Osteoblast (primary cell): ENCODE measurements at regions not wholly inside any gene's neighbourhood (a gene's known extent, or its start where the extent isn't known, plus 50 kb on each side); places are given as distances from the start of the nearest gene placed in this dataset.

Source experiments
- DNase-seq: peaks from one replicate; pipeline ENCODE4 v3.0.0; 2011; ENCODE audit warnings: low spot score, mixed read lengths; ENCODE audit not compliant: insufficient read length; ENCODE audit errors: missing footprints
- H2AFZ ChIP-seq: 2 replicates; pipeline ENCODE4 v1.6.0; 2011; ENCODE audit warnings: mild to moderate bottlenecking, low read length
- H3K27ac ChIP-seq: 2 replicates; pipeline ENCODE4 v1.5.1; 2011; ENCODE audit warnings: mild to moderate bottlenecking, low read depth, low read length, moderate library complexity
- H3K27me3 ChIP-seq: 2 replicates; pipeline ENCODE4 v1.6.0; 2012; ENCODE audit warnings: mild to moderate bottlenecking, control low read depth, inconsistent platforms, low read length, moderate library complexity; ENCODE audit not compliant: insufficient read depth
- H3K36me3 ChIP-seq: 2 replicates; pipeline ENCODE4 v1.5.1; 2011; ENCODE audit warnings: mild to moderate bottlenecking, low read length, control low read depth, moderate library complexity; ENCODE audit not compliant: insufficient read depth
- H3K4me1 ChIP-seq: 2 replicates; pipeline ENCODE4 v1.5.1; 2011; ENCODE audit warnings: mild to moderate bottlenecking, low read length, control low read depth, moderate library complexity; ENCODE audit not compliant: insufficient read depth
- H3K4me2 ChIP-seq: 2 replicates; pipeline ENCODE4 v1.6.0; 2011; ENCODE audit warnings: mild to moderate bottlenecking, low read length; ENCODE audit not compliant: insufficient read depth
- H3K4me3 ChIP-seq: fragments of 200-600 bp; sonication (generic); 3 replicates; pipeline ENCODE4 v1.5.1; 2012; ENCODE audit warnings: mild to moderate bottlenecking, low read length, inconsistent platforms; ENCODE audit not compliant: insufficient read depth
- H3K79me2 ChIP-seq: 2 replicates; pipeline ENCODE4 v1.6.0; 2012; ENCODE audit warnings: mild to moderate bottlenecking, low read length, control low read depth, inconsistent platforms; ENCODE audit not compliant: insufficient read depth
- H3K9me3 ChIP-seq: 2 replicates; pipeline ENCODE4 v1.5.1; 2011; ENCODE audit warnings: low read depth, low read length, control low read depth
- H4K20me1 ChIP-seq: 2 replicates; pipeline ENCODE4 v1.6.0; 2012; ENCODE audit warnings: mild to moderate bottlenecking, low read length, control low read depth; ENCODE audit not compliant: insufficient read depth
- CTCF ChIP-seq: IDR thresholded peaks from 2 replicates; pipeline ENCODE4 v1.5.1; 2011; ENCODE audit warnings: mild to moderate bottlenecking, low read depth, low read length, moderate library complexity; ENCODE audit errors: extremely low read depth

- H3K27me3 ChIP-seq, result peaks cover 15% of the 10 kb centered on the region
- no peaks in the 10 kb centered on the region for H3K79me2 ChIP-seq
- H2AFZ ChIP-seq, result no peak overlapping the region
- H3K36me3 ChIP-seq, result no peaks in the 10 kb centered on the region
- H3K9me3 ChIP-seq, result no peaks in the 10 kb centered on the region
- TF ChIP-seq CTCF, result no peak
- no peak overlapping the region for H3K4me2 ChIP-seq
- DNase-seq, result no peak
- H4K20me1 ChIP-seq, result no peaks in the 10 kb centered on the region
- peaks cover 10% of the 10 kb centered on the region for H3K4me1 ChIP-seq
- H3K27ac ChIP-seq, result no peak overlapping the region
- H3K4me3 ChIP-seq, result no peak overlapping the region
These were observed 407.1 kb upstream of the TRPC7 start for GRCh38 chr5:136772491-136772890.

- Histone ChIP-seq H3K4me1 (no peaks in the 10 kb centered on the region), H3K27ac (no peak overlapping the region), H4K20me1 (no peaks in the 10 kb centered on the region), H3K36me3 (no peaks in the 10 kb centered on the region), H3K79me2 (no peaks in the 10 kb centered on the region), H3K4me2 (no peak overlapping the region), H3K4me3 (no peak overlapping the region), H2AFZ (no peak overlapping the region), H3K27me3 (peaks cover 15% of the 10 kb centered on the region), H3K9me3 (no peaks in the 10 kb centered on the region)
- TF ChIP-seq CTCF, result peak; percentile 97
- DNase-seq, result peak; percentile 92
These were observed 404.7 kb upstream of the TRPC7 start for GRCh38 chr5:136769900-136770684.

- DNase-seq, result no peak
- Histone ChIP-seq H3K36me3 (no peaks in the 10 kb centered on the region), H3K9me3 (no peaks in the 10 kb centered on the region), H3K79me2 (no peaks in the 10 kb centered on the region), H2AFZ (no peak overlapping the region), H3K4me2 (no peak overlapping the region), H3K27ac (no peak overlapping the region), H3K4me1 (no peaks in the 10 kb centered on the region), H3K27me3 (peaks cover 15% of the 10 kb centered on the region), H3K4me3 (no peak overlapping the region), H4K20me1 (no peaks in the 10 kb centered on the region)
- no peak for TF ChIP-seq CTCF
These were observed 403.7 kb upstream of the TRPC7 start for GRCh38 chr5:136769093-136769492.

GRCh38 chr5:136768457-136768856 is 403.1 kb upstream of the TRPC7 start:
- no peak overlapping the region for H3K27ac ChIP-seq
- H3K36me3 ChIP-seq, result no peaks in the 10 kb centered on the region
- H2AFZ ChIP-seq, result no peak overlapping the region
- H3K4me1 ChIP-seq, result no peaks in the 10 kb centered on the region
- H3K79me2 ChIP-seq, result no peaks in the 10 kb centered on the region
- no peak overlapping the region for H3K4me2 ChIP-seq
- H3K9me3 ChIP-seq, result no peaks in the 10 kb centered on the region
- peaks cover 15% of the 10 kb centered on the region for H3K27me3 ChIP-seq
- no peaks in the 10 kb centered on the region for H4K20me1 ChIP-seq
- TF ChIP-seq CTCF, result no peak
- no peak for DNase-seq
- no peak overlapping the region for H3K4me3 ChIP-seq
